ENCODE measurements at regions not wholly inside any gene's neighbourhood (a gene's known extent, or its start where the extent isn't known, plus 50 kb on each side); places are given as distances from the start of the nearest gene placed in this dataset.

GRCh38 chr4:186360551-186360950 is 94.6 kb downstream of the F11 start:
- DNase-seq (ENCODE audit: low read depth, low spot score) = no peak

- DNase-seq (ENCODE audit: low read depth, low spot score) = no peak
Observed at GRCh38 chr4:186351668-186352194, 85.7 kb downstream of the F11 start.

GRCh38 chr4:186348433-186348832 is 82.4 kb downstream of the F11 start:
- no peak for DNase-seq (ENCODE audit: low read depth, low spot score)

GRCh38 chr4:186347743-186348142 is 81.8 kb downstream of the F11 start:
- peak; percentile 17 for DNase-seq (ENCODE audit: low read depth, low spot score)

GRCh38 chr4:186345184-186345583 is 79.2 kb downstream of the F11 start:
- peak; percentile 47 for DNase-seq (ENCODE audit: low read depth, low spot score)

GRCh38 chr4:186342582-186342981 is 76.6 kb downstream of the F11 start:
- no peak for DNase-seq (ENCODE audit: low read depth, low spot score)

- no peak for DNase-seq (ENCODE audit: low read depth, low spot score)
Observed at GRCh38 chr4:186341655-186342054, 75.7 kb downstream of the F11 start.

Measured in ELF-1 (cell line).